ENCODE measurements at regions not wholly inside any gene's neighbourhood (a gene's known extent, or its start where the extent isn't known, plus 50 kb on each side); places are given as distances from the start of the nearest gene placed in this dataset.

GRCh38 chr2:147499785-147500184 is 345.0 kb upstream of the ACVR2A start:
- DNase-seq = no peak

DNA sequence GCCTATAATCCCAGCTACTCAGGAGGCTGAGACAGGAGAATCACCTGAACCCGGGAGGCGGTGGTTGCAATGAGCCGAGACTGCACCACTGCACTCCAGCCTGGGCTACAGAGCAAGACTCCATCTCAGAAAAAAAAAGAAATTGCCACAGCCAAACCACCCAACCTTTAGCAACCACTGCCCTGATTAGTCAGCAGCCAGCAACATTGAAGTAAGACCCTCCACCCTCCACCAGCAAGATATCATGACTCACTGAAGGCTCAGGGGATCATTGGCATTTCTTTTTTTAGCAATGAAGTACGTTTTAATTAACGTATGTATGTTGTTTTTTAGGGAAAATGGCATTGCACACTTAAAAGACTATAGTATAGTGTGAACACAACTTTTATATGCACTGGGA is 349.1 kb upstream of the ACVR2A start:
- no peak for DNase-seq

DNA sequence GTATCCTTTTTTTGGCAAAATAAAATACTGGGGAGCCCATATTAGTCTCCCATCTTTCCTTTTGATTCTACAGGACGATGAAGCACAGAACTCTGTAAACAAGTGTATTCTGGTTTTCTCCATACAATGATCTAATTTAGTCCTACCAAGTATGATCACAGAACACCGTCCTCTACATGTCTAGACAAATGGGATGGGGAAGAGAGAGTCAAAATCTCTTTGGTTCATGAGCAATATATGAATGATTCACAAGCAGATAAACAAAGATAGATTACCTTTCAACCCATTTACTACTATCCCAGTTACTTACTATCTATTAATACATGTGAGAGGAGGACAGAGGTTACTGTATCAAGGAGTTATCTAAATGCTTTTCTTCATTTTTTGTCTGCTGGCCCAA is 352.4 kb upstream of the ACVR2A start:
- no peak for DNase-seq

DNA sequence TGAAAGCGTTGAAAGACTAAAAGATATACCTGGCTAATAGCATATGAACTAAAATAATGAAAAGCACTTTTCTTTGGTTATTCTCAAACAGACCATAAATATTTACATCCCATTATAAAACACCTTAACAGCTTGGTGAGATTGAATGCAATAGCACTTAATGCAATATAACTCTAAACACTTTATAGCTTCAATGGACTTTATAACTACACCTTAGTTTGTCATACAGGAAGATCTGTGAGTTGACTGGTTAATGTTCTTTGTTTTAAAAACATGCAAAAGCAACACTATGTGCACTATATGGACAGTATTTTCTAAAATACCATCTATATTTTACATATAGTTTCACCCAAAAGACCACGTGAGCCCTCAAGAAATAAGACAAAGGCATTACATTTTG is 353.3 kb upstream of the ACVR2A start:
- no peak for DNase-seq

- no peak for DNase-seq
These were observed 354.2 kb upstream of the ACVR2A start for GRCh38 chr2:147490401-147491261.

DNA sequence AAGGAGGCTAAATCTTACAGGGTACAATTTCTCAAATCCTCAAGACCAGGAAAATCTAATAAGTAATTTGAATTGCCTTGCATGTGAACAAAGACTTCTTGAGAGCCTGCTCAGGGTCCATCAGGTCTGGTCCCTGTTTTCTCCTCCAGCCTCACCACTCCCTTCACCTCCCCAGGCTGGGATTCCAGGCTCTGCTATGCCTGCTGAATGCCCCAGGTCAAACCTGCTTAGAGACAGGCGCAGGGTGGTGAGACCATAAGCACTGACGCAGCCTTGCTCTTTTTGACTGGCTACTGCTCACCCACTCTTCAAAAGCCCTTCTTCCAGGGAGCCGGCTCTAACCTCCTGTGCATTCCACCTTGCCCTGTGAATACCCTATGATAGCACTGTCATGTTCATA is 356.4 kb upstream of the ACVR2A start:
- no peak for DNase-seq

- no peak for DNase-seq
These were observed 356.9 kb upstream of the ACVR2A start for GRCh38 chr2:147487978-147488289.

GRCh38 chr2:147487286-147487977 is 357.4 kb upstream of the ACVR2A start:
- DNase-seq = no peak

GRCh38 chr2:147485210-147485851 is 359.5 kb upstream of the ACVR2A start:
- no peak for DNase-seq

DNA sequence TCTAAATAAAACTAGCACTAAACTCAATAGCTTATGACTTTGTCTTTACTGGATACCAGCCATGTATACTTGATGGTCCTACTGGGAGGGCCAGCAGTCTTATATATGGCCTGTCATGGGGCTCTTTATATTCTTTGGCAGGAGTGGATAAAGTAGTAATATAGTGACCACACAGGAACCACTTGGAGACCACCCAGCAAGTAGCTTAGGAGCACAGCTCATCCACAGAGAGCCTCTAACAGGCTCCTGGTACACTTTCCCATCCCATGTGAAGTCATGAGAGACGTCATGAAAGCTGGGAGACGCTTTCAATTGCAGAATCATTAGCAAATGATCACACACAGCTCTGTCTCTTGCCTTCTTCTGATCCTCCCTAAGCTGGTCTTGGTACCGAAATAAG is 360.9 kb upstream of the ACVR2A start:
- DNase-seq = no peak

DNA sequence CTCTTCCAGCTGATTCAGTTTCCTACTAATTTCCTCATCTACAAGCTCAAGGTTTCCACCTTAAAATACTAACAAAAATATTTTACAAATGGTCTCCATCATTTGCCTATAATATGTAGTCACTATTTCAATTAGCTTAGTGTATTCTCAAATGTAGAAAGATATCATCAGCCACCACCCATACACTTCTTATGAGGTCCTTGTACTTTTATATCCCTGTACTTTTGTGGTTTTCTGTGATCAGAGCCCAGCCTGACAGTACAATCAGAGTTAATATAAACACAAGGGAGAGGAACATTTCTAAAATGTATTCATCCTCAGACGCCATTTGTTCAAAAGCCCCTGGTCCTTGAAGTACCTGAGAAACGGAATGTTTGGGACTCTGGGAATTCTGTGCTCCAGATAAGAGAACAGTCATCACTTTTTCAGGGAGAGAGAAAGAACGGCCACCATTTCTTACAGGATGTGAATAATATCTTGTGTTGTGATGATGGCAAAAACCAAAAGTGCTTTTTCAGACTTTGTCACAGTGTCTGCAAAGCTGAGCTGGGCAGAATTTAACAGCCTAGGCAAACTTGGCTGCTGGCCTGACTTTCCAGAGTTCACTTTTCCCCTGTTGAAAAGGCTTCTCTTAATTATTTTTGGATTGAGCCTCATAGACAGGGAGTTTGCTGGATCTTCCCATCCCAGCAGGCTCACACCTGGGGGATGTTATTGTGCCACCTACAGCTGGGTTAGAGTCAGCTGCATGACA is 361.7 kb upstream of the ACVR2A start:
- DNase-seq = no peak

- no peak for DNase-seq
These were observed 362.5 kb upstream of the ACVR2A start for GRCh38 chr2:147482111-147482895.

DNA sequence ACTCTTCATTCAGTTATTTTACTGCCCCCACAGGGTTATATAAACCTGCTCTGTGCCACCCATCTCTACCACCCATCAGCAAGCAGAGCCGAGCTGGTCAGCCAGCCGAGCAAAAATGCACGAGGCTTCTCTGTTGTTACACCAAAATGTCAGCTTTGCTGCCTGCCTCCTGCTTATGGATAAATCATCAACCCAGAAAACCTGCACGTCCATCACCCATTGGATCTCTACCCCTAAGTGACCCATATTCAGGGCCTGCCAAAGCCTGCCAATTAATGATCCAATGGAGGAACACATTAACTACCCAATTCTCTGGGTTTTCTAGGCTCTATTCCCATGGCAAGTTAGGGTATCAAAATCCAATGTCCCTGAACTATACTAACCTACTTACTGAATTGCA is 365.5 kb upstream of the ACVR2A start:
- DNase-seq = no peak

DNA sequence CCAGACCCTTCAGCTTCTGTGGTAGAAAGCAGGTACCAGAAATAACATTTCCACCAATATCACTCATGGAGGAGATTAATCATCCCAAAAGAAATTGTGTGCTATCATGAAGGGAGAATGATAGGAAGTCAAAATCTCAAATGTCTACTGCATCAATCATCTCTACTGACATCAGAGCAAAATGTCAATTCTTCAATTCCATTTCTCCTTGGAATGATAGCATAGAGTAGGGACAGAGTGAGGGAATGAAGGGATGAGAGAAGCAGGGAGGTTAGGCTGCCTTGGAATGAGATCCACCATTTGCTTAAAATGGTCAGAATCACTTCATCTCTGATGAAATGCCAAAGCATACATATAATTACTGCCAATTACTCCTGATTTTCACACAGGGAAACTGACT is 371.8 kb upstream of the ACVR2A start:
- no peak for DNase-seq

GRCh38 chr2:147471126-147471525 is 373.7 kb upstream of the ACVR2A start:
- no peak for DNase-seq

- no peak for DNase-seq
These were observed 375.4 kb upstream of the ACVR2A start for GRCh38 chr2:147469471-147469870.

DNA sequence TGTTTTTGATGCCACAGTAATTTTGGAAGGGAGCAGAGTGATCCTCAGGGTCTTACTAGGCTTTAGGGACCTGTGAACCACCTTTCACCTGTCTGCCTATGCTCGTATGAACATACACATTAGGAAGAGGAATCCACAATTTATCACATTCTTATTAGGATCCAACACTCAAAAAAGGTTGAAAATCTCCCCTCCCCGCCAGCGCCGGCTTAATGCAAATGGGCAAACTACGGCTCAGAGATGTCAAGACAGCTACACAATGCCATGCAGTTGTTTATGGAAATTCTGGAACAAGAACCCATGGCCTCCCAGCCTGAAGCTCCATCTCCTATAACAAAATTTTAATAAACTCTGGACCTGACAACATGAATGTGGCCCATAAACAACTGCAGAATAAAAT is 375.9 kb upstream of the ACVR2A start:
- no peak for DNase-seq

GRCh38 chr2:147468349-147468748 is 376.5 kb upstream of the ACVR2A start:
- no peak for DNase-seq

- DNase-seq = no peak
These were observed 377.4 kb upstream of the ACVR2A start for GRCh38 chr2:147467441-147467840.

DNA sequence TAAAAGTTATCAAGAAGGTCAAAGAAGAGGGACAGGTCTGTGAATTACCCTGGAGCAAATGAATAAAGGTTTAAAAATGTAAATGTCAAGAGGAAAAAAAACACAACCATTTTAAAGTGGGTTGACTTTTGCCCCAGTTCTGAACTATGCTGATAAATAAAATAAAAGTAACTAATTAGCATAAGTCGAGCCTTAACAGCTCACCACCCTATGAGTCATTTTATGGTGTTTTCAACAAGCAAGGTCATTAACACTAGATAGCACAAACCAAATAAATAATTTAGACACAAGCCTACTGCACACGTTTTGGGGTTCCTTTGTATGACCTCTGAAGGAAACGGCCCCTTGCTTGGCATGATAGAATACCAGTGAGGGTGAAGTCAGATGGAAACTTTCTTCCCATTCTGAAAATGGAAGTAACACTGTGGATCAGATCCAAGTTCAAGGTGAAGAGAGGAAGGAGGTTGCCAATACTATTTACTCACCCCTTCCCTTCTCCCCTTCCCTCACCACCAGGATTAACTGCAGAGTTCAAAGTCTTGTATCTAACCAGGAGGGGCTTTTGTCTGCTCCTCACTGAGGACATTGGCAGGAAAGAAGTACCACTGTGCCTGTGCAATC is 380.0 kb upstream of the ACVR2A start:
- no peak for DNase-seq

GRCh38 chr2:147463881-147464520 is 380.8 kb upstream of the ACVR2A start:
- no peak for DNase-seq

- no peak for DNase-seq
These were observed 384.7 kb upstream of the ACVR2A start for GRCh38 chr2:147460155-147460554.
